GM12864 (cell line): ENCODE measurements at regions not wholly inside any gene's neighbourhood (a gene's known extent, or its start where the extent isn't known, plus 50 kb on each side); places are given as distances from the start of the nearest gene placed in this dataset.

Experiments used
- DNase-seq: peaks from one replicate; pipeline ENCODE4 v3.0.0-alpha.2; 2011; ENCODE audit warnings: low read depth
- H3K4me3 ChIP-seq: 2 replicates; pipeline ENCODE4 v1.5.1; 2011; ENCODE audit warnings: mild to moderate bottlenecking, low read depth, low read length, control low read depth
- TF ChIP-seq, protein P1 (sequence below): IDR thresholded peaks from 2 replicates; pipeline ENCODE4 v1.5.1; 2011; ENCODE audit warnings: low read depth, mild to moderate bottlenecking, moderate library complexity, low read length, control low read depth, inconsistent platforms; ENCODE audit errors: missing control alignments

DNA sequence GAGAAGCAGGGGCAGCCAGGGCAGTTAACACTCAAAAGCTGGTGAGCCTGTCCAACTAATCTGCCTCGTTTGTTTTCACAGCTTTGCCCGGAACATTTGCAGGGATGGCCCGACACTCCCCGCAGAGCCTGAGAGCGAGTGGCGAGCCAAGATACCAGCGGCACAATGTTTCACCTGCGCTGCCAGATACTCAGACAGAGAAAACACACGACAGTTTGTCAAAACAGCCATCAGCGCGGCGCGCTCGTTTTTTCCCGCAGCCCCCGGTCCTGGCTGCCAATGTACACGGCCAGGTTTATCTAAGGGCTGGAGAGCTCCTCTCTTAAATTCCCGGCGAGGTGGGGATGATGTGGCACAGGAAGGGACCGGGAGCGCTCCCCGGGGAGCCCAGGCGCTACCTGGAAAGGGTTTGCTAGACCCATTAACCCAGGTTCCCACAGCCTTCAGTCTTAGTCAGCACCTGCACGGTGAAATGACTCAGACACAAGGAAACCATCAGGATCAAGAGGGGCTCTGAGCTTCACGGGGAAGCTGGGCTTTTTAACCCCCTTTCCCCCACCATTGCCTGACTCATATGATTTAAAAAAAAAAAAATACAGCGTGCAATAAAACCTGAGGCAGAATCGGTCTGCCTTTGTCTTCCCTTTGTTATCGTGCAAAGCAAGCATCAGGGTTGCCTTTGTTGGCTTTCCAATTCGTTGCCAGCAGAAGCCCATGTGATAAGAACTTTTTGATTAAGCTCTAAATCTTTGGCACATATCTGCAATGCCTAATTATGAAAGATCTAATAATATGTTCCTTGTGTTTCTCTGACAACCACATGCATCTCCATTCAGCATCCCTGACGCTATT, 186.2 kb downstream of the EFNB2 start:
- no peak for DNase-seq
- TF ChIP-seq, protein P1, sequence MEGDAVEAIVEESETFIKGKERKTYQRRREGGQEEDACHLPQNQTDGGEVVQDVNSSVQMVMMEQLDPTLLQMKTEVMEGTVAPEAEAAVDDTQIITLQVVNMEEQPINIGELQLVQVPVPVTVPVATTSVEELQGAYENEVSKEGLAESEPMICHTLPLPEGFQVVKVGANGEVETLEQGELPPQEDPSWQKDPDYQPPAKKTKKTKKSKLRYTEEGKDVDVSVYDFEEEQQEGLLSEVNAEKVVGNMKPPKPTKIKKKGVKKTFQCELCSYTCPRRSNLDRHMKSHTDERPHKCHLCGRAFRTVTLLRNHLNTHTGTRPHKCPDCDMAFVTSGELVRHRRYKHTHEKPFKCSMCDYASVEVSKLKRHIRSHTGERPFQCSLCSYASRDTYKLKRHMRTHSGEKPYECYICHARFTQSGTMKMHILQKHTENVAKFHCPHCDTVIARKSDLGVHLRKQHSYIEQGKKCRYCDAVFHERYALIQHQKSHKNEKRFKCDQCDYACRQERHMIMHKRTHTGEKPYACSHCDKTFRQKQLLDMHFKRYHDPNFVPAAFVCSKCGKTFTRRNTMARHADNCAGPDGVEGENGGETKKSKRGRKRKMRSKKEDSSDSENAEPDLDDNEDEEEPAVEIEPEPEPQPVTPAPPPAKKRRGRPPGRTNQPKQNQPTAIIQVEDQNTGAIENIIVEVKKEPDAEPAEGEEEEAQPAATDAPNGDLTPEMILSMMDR = no peak
- no peak overlapping the region for H3K4me3 ChIP-seq

DNA sequence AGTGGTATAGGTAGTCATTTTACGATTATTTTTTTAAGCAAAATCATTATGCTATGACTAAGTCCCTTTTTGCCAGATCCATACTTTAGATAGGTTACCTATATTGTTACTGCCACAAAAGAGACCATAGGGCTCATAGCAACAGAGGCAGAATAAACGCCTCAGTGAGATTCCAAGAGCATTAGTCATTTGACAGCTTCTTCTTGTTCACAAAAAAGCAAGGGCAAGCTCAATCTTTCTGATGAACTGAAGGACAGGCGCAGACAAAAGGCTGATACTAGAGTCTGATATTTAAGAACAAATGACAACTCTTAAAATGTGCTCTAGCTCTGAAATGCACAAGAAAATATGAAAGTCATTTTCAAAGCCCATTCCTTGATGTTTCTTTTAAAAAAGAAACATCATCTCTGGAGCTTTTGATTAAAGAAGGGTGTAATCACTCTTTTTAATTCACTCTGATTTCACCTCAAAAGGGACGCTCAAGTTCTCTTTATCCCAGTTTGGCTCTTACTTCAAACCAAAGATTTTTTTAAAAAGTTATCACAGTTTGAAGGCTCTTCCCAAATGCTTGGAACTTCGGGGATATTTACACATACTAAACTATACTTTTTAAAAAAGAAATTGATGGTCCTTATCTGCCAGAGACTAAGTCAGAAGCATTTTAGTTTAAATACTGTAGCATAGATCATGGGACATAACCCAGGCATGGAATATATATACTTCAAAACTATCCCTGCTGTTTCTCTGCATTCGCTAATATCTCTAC, 187.2 kb downstream of the EFNB2 start:
- H3K4me3 ChIP-seq = no peak overlapping the region
- DNase-seq = no peak
- TF ChIP-seq, protein P1 = no peak

DNA sequence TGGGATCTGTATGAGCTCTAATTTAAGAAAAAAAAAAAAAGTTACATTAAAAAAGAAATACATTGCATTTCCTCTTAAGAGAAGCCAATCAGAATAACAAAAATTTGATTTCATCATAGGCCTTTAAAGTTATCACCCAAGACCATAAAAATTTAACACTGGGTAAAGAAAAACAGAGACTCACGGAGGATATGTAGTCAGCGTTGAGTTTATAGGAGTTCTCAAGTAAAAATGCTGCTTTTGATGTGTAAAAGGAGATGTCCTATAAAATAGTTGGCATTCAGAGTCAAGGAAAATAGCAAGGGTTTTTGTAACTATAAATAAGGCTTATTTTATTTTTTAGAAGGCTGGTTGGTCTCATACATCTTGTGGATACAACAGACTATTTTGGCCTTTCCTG, 191.1 kb downstream of the EFNB2 start:
- TF ChIP-seq, protein P1 = no peak
- no peak overlapping the region for H3K4me3 ChIP-seq
- DNase-seq = no peak

DNA sequence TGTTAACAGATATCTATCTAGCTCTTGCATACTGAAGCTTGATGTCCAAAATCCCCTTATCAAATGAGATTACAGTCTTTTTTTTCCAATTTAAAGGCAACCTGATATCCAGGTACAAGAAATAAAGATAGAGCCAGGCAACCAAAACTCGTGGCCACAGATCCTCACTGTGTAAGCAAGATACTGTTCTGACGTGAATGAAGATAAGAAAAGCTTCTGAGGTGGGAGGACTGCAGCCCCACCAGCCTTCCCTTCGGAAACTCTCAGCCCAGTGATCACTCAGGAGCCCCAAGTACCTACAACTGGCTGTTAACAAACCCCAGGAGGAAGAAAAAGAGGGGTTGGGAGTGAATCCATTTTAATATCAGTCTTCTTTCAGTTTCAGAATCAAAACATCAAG, 191.6 kb downstream of the EFNB2 start:
- H3K4me3 ChIP-seq = no peak overlapping the region
- DNase-seq = no peak
- TF ChIP-seq, protein P1 = no peak

DNA sequence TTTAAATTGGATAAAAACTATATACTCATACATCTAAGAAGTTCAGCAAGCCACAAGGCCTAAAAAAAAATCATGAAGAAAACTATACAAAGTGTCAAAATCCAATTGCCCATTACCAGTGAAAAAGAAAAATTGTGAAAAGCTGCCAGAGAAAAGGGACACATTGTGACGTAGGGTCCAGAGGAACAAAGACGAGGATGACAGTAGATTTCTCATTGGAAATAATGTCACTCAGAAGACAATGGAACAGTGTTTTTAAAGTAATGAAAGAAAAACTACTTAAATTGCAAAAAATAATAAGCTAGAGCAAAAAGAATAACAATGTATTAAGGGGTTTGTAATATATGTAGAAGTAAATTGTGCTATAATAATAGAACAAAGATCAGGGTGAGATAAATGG, 195.2 kb downstream of the EFNB2 start:
- DNase-seq = no peak
- TF ChIP-seq, protein P1 = no peak
- no peak overlapping the region for H3K4me3 ChIP-seq

- no peak overlapping the region for H3K4me3 ChIP-seq
- TF ChIP-seq, protein P1 = no peak
- no peak for DNase-seq
These were observed 198.2 kb downstream of the EFNB2 start for GRCh38 chr13:106337096-106337850.
